DND-41 (cell line): ENCODE measurements at regions not wholly inside any gene's neighbourhood (a gene's known extent, or its start where the extent isn't known, plus 50 kb on each side); places are given as distances from the start of the nearest gene placed in this dataset.

Experiments used
- ATAC-seq: fragments of 200-7000 bp; cut with Tn5 transposase; 3 replicates; pipeline ENCODE4 v1.9.1; 2021; ENCODE audit warnings: low read depth; ENCODE audit not compliant: insufficient read depth
- DNase-seq: peaks from one replicate; pipeline ENCODE4 v3.0.0-alpha.2; 2020
- H2AFZ ChIP-seq: 2 replicates; pipeline ENCODE4 v1.6.0; 2012; ENCODE audit warnings: low read depth, low read length
- H3K27ac ChIP-seq: 2 replicates; pipeline ENCODE4 v1.5.1; 2012; ENCODE audit warnings: low read length, inconsistent platforms
- H3K27me3 ChIP-seq: fragments of 200-600 bp; sonication (generic); 2 replicates; pipeline ENCODE4 v1.6.0; 2012; ENCODE audit warnings: low read length, mild to moderate bottlenecking, inconsistent platforms; ENCODE audit not compliant: insufficient read depth, poor library complexity
- H3K36me3 ChIP-seq: 2 replicates; pipeline ENCODE4 v1.5.1; 2012; ENCODE audit warnings: low read length, inconsistent platforms; ENCODE audit not compliant: insufficient read depth
- H3K4me1 ChIP-seq: 2 replicates; pipeline ENCODE4 v1.5.1; 2012; ENCODE audit warnings: mild to moderate bottlenecking, low read length; ENCODE audit not compliant: insufficient read depth
- H3K4me2 ChIP-seq: 2 replicates; pipeline ENCODE4 v1.6.0; 2012; ENCODE audit warnings: mild to moderate bottlenecking, moderate library complexity, low read length, inconsistent platforms; ENCODE audit not compliant: insufficient read depth
- H3K4me3 ChIP-seq, 2 experiments: fragments of 200-600 bp in 1 of 2; shearing (Covaris generic) in 1 of 2; 2 replicates each; pipeline ENCODE4 v1.5.1; 2012 to 2016; ENCODE audit warnings: inconsistent platforms in 2 of 2, low read length in 2 of 2, mild to moderate bottlenecking in 2 of 2, low read depth in 1 of 2, moderate library complexity in 1 of 2
- H3K79me2 ChIP-seq: 2 replicates; pipeline ENCODE4 v1.6.0; 2012; ENCODE audit warnings: low read length, inconsistent platforms; ENCODE audit not compliant: insufficient read depth
- H3K9ac ChIP-seq: 2 replicates; pipeline ENCODE4 v1.6.0; 2012; ENCODE audit warnings: low read depth, mild to moderate bottlenecking, inconsistent platforms, low read length, moderate library complexity
- H3K9me3 ChIP-seq: 2 replicates; pipeline ENCODE4 v1.5.1; 2012; ENCODE audit warnings: low read length, moderate library complexity, mild to moderate bottlenecking, inconsistent platforms; ENCODE audit not compliant: insufficient read depth, severe bottlenecking
- H4K20me1 ChIP-seq: 2 replicates; pipeline ENCODE4 v1.6.0; 2012; ENCODE audit warnings: low read length; ENCODE audit not compliant: insufficient read depth
- EZH2 ChIP-seq: IDR thresholded peaks from 3 replicates; pipeline ENCODE4 v1.6.1; 2012; ENCODE audit warnings: borderline replicate concordance, low read depth, mild to moderate bottlenecking, moderate library complexity, low read length, inconsistent platforms; ENCODE audit not compliant: severe bottlenecking
- TF ChIP-seq, protein P1 (sequence below): IDR thresholded peaks from 2 replicates; pipeline ENCODE4 v1.5.1; 2012; ENCODE audit warnings: borderline replicate concordance, low read length, moderate library complexity, mild to moderate bottlenecking; ENCODE audit not compliant: poor library complexity, severe bottlenecking; ENCODE audit errors: extremely low read depth

GRCh38 chr6:14276667-14277404 lies 159.3 kb downstream of the CD83 start:
- peak overlapping the region in 1 of 2 experiments; percentile 42; a peak in 2 of 4 replicates for H3K4me3 ChIP-seq
- H3K9ac ChIP-seq = peak overlapping the region; percentile 50
- peak; percentile 97 for ATAC-seq
- no peaks in the 10 kb centered on the region for H3K79me2 ChIP-seq
- H3K27ac ChIP-seq = peak overlapping the region; percentile 92
- H3K36me3 ChIP-seq = no peaks in the 10 kb centered on the region
- no peaks in the 10 kb centered on the region for H4K20me1 ChIP-seq
- H3K27me3 ChIP-seq = no peaks in the 10 kb centered on the region
- peak overlapping the region; percentile 35 for H2AFZ ChIP-seq
- H3K4me1 ChIP-seq = peaks cover 47% of the 10 kb centered on the region
- TF ChIP-seq, protein P1, sequence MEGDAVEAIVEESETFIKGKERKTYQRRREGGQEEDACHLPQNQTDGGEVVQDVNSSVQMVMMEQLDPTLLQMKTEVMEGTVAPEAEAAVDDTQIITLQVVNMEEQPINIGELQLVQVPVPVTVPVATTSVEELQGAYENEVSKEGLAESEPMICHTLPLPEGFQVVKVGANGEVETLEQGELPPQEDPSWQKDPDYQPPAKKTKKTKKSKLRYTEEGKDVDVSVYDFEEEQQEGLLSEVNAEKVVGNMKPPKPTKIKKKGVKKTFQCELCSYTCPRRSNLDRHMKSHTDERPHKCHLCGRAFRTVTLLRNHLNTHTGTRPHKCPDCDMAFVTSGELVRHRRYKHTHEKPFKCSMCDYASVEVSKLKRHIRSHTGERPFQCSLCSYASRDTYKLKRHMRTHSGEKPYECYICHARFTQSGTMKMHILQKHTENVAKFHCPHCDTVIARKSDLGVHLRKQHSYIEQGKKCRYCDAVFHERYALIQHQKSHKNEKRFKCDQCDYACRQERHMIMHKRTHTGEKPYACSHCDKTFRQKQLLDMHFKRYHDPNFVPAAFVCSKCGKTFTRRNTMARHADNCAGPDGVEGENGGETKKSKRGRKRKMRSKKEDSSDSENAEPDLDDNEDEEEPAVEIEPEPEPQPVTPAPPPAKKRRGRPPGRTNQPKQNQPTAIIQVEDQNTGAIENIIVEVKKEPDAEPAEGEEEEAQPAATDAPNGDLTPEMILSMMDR = no peak
- no peak for TF ChIP-seq EZH2
- H3K4me2 ChIP-seq = peak overlapping the region; percentile 60
- H3K9me3 ChIP-seq = peaks cover 10% of the 10 kb centered on the region
- peak; percentile 69 for DNase-seq

DNA sequence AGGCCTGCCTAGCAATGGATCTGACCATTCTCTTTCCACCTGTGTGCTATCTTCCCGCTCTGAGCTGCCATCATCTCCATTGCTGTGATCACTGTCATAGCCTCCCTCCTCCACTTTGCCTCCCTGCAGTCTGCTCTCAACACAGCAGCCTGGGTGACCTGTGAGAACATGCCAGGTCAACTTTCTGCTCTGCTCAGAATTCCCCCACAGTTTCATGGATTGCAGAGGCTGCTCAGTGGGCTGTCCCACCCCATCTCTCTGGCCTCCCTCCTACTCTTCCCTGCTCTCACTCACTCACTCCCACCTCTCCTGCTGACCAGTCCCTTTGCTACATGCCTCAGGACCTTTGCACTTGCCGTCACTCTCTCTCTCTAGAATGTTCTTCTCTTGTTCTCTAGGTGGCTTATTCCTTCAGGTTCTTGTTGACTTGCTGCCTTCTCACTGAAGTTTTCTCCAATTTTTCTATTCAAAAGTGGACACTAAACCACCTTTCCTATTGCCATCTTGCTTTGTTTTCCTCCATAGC lies 159.9 kb downstream of the CD83 start:
- H3K36me3 ChIP-seq = no peaks in the 10 kb centered on the region
- H3K4me2 ChIP-seq = peak overlapping the region; percentile 60
- peaks cover 7% of the 10 kb centered on the region for H3K9me3 ChIP-seq
- peak overlapping the region; percentile 35; the same call in 1 of the 2 replicates for H2AFZ ChIP-seq
- DNase-seq (peak; percentile 41), ATAC-seq (peak; percentile 57)
- no peaks in the 10 kb centered on the region for H3K79me2 ChIP-seq
- no peaks in the 10 kb centered on the region for H3K27me3 ChIP-seq
- H3K27ac ChIP-seq = peak overlapping the region; percentile 92
- H3K4me1 ChIP-seq = peaks cover 47% of the 10 kb centered on the region
- H4K20me1 ChIP-seq = no peaks in the 10 kb centered on the region
- no peak for TF ChIP-seq EZH2
- TF ChIP-seq, protein P1 = no peak
- H3K9ac ChIP-seq = peak overlapping the region; percentile 50
- H3K4me3 ChIP-seq = peak overlapping the region in 1 of 2 experiments; percentile 42; a peak in 2 of 4 replicates

DNA sequence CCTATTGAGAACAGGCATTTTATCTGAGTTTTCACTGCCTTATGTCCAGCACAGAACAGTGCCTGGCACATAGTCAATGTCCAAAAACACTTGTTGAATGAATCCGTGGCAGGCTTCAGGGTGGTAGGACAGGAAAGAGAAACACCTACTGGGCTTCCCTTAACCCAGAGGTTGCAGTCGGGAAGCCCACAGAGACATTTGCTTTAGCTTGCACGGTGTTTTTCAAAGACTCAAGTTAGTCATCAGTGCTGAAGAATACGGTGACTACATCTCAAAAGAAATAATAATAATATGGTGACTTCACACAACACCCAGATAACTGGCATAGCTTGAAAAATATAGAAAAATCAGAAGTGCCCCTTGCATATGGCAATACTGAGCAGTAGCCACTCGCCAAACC lies 160.4 kb downstream of the CD83 start:
- no peaks in the 10 kb centered on the region for H3K79me2 ChIP-seq
- H3K4me2 ChIP-seq = peak overlapping the region; percentile 60
- DNase-seq = no peak
- H3K36me3 ChIP-seq = no peaks in the 10 kb centered on the region
- H3K9ac ChIP-seq = peak overlapping the region; percentile 50; the same call in 1 of the 2 replicates
- TF ChIP-seq EZH2 = no peak
- TF ChIP-seq, protein P1 = no peak
- H4K20me1 ChIP-seq = no peaks in the 10 kb centered on the region
- H3K27ac ChIP-seq = peak overlapping the region; percentile 92
- no peaks in the 10 kb centered on the region for H3K27me3 ChIP-seq
- no peak for ATAC-seq
- H3K4me3 ChIP-seq = no peak overlapping the region
- peaks cover 47% of the 10 kb centered on the region for H3K4me1 ChIP-seq
- H2AFZ ChIP-seq = no peak overlapping the region
- H3K9me3 ChIP-seq = peaks cover 3% of the 10 kb centered on the region
